HEK293 (cell line): ENCODE measurements at regions not wholly inside any gene's neighbourhood (a gene's known extent, or its start where the extent isn't known, plus 50 kb on each side); places are given as distances from the start of the nearest gene placed in this dataset.

ENCODE experiments used
- CTCF ChIA-PET: fragments of 350-600 bp; formaldehyde crosslinking; extraction: SDS; loops from one replicate; lab custom pipeline; 2021; ENCODE audit warnings: antibody characterized with exemption; lab: Yijun Ruan, JAX
- POLR2A ChIA-PET: fragments of 300-600 bp; formaldehyde crosslinking; extraction: SDS; loops from one replicate; lab custom pipeline; 2020; ENCODE audit warnings: antibody characterized with exemption, inconsistent platforms; lab: Yijun Ruan, JAX
- H3K27ac ChIP-seq: fragments of 200-500 bp; sonication (Bioruptor generic); 2 replicates; pipeline ENCODE4 v1.5.1; 2014; ENCODE audit warnings: low read depth, low read length, control low read depth, inconsistent platforms; ENCODE audit errors: extremely low read depth
- H3K36me3 ChIP-seq, 2 experiments: fragments of 200-500 bp in 1 of 2; sonication (Bioruptor generic) in 1 of 2; 1 replicate in 1 of 2; 2 replicates in 1 of 2; pipeline ENCODE4 v1.5.1; 2014 to 2017; ENCODE audit warnings: inconsistent platforms in 2 of 2, low read length in 2 of 2; ENCODE audit not compliant: control insufficient read depth in 2 of 2, insufficient read depth in 1 of 2
- H3K4me1 ChIP-seq: fragments of 200-500 bp; sonication (Bioruptor generic); 2 replicates; pipeline ENCODE4 v1.5.1; 2014; ENCODE audit warnings: mild to moderate bottlenecking, low read length, inconsistent platforms; ENCODE audit not compliant: control insufficient read depth, insufficient read depth
- H3K4me3 ChIP-seq: 2 replicates; pipeline ENCODE4 v1.5.1; 2011; ENCODE audit warnings: low read depth, mild to moderate bottlenecking, control low read depth, low read length, moderate library complexity
- H3K9me3 ChIP-seq: fragments of 200-500 bp; sonication (Bioruptor generic); 2 replicates; pipeline ENCODE4 v1.5.1; 2014; ENCODE audit warnings: low read depth, low read length, inconsistent platforms; ENCODE audit not compliant: control insufficient read depth, insufficient read depth
- SCRT2 ChIP-seq: fragments of 450-650 bp; formaldehyde crosslinking; IDR thresholded peaks from 2 replicates; pipeline ENCODE4 v1.5.1; 2016; ENCODE audit warnings: missing biosample characterization, missing genetic modification characterization
- SETDB1 ChIP-seq: IDR thresholded peaks from one replicate; pipeline ENCODE4 v1.6.1; 2017; ENCODE audit warnings: mild to moderate bottlenecking, low read length, moderate library complexity, mixed read lengths; ENCODE audit not compliant: insufficient read length
- YY1 ChIP-seq: fragments of 450-650 bp; formaldehyde crosslinking; IDR thresholded peaks from 2 replicates; pipeline ENCODE4 v1.5.1; 2018; ENCODE audit warnings: missing biosample characterization, missing genetic modification characterization
- ZEB2 ChIP-seq: fragments of 450-650 bp; formaldehyde crosslinking; IDR thresholded peaks from 2 replicates; pipeline ENCODE4 v1.5.1; 2016; ENCODE audit warnings: missing biosample characterization, missing genetic modification characterization
- ZNF148 ChIP-seq: fragments of 450-650 bp; formaldehyde crosslinking; IDR thresholded peaks from 2 replicates; pipeline ENCODE4 v1.5.0; 2017; ENCODE audit warnings: missing biosample characterization, missing genetic modification characterization, borderline replicate concordance
- ZNF169 ChIP-seq: fragments of 450-650 bp; formaldehyde crosslinking; IDR thresholded peaks from 2 replicates; pipeline ENCODE4 v1.5.1; 2016; ENCODE audit warnings: missing biosample characterization, missing genetic modification characterization
- ZNF223 ChIP-seq: fragments of 450-650 bp; formaldehyde crosslinking; IDR thresholded peaks from 2 replicates; pipeline ENCODE4 v1.5.1; 2016; ENCODE audit warnings: missing biosample characterization, missing genetic modification characterization
- ZNF24 ChIP-seq: fragments of 450-650 bp; formaldehyde crosslinking; IDR thresholded peaks from 2 replicates; pipeline ENCODE4 v1.5.1; 2016; ENCODE audit warnings: missing biosample characterization, missing genetic modification characterization
- ZNF26 ChIP-seq: fragments of 450-650 bp; formaldehyde crosslinking; IDR thresholded peaks from 2 replicates; pipeline ENCODE4 v1.5.1; 2016; ENCODE audit warnings: missing biosample characterization, missing genetic modification characterization
- ZNF280C ChIP-seq: fragments of 450-650 bp; formaldehyde crosslinking; IDR thresholded peaks from 2 replicates; pipeline ENCODE4 v1.5.1; 2016; ENCODE audit warnings: missing biosample characterization, missing genetic modification characterization
- ZNF391 ChIP-seq: fragments of 450-650 bp; formaldehyde crosslinking; IDR thresholded peaks from 2 replicates; pipeline ENCODE4 v1.5.1; 2016; ENCODE audit warnings: low read depth, missing biosample characterization, missing genetic modification characterization, borderline replicate concordance
- ZNF423 ChIP-seq: fragments of 450-650 bp; formaldehyde crosslinking; IDR thresholded peaks from 2 replicates; pipeline ENCODE4 v1.5.1; 2016; ENCODE audit warnings: missing biosample characterization, missing genetic modification characterization
- ZNF473 ChIP-seq: fragments of 450-650 bp; formaldehyde crosslinking; IDR thresholded peaks from 2 replicates; pipeline ENCODE4 v1.5.1; 2017; ENCODE audit warnings: missing biosample characterization, missing genetic modification characterization
- ZNF518A ChIP-seq: fragments of 450-650 bp; formaldehyde crosslinking; conservative IDR thresholded peaks from 2 replicates; pipeline ENCODE4 v1.5.1; 2016; ENCODE audit warnings: low read depth, missing biosample characterization, missing genetic modification characterization
- ZNF621 ChIP-seq: fragments of 450-650 bp; formaldehyde crosslinking; IDR thresholded peaks from 2 replicates; pipeline ENCODE4 v1.5.1; 2017; ENCODE audit warnings: missing biosample characterization, missing genetic modification characterization
- ZNF660 ChIP-seq: fragments of 450-650 bp; IDR thresholded peaks from 2 replicates; pipeline ENCODE4 v1.5.1; 2018; ENCODE audit warnings: missing biosample characterization, mild to moderate bottlenecking, missing genetic modification characterization
- ZSCAN4 ChIP-seq: fragments of 450-650 bp; formaldehyde crosslinking; IDR thresholded peaks from 2 replicates; pipeline ENCODE4 v1.5.1; 2017; ENCODE audit warnings: missing biosample characterization, missing genetic modification characterization
- TF ChIP-seq, protein P1 (sequence below): fragments of 450-650 bp; formaldehyde crosslinking; IDR thresholded peaks from 2 replicates; pipeline ENCODE4 v1.5.1; 2016; ENCODE audit warnings: missing biosample characterization, missing genetic modification characterization, low read depth
- TF ChIP-seq, protein P2 (sequence below): fragments of 450-650 bp; formaldehyde crosslinking; IDR thresholded peaks from 2 replicates; pipeline ENCODE4 v1.5.1; 2016; ENCODE audit warnings: missing biosample characterization, missing genetic modification characterization, borderline replicate concordance

DNA sequence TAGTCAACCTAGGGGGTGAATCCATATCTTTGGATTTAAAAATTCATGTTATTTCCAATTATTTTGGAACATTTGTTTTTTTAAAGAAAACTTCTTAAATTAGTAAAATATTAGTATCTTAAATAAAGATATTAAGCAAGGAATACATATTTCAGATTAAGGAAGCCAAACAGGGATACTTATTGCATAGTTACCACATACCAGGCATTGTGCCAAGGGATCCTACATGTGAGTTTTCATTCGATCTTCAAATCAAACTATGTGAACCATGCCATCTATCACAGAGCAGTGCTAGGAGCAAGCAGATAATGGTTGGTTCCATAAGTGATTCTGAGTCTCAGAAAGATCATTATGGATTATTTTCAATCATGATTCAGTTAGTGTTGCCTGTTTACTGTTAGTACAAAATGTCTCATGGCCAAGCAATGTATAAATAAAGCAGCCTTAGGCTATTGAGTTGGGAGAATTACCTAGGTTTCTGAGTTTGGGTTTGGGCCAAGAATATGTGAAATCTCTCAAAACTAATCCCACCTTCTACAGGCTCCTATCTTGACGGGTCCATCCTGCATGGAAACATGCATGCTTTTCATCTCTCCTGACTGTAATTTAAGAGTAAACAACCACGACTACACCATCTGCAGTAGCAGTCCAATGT is 176.7 kb downstream of the NPFFR2 start (continued):
- no peak for TF ChIP-seq ZNF423 (tag by site-specific recombination)
- TF ChIP-seq ZNF280C (tag by site-specific recombination): no peak
- TF ChIP-seq YY1 (tag by site-specific recombination): no peak
- no peak for TF ChIP-seq SCRT2 (tag by site-specific recombination)

GRCh38 chr4:72209600-72209999 is 177.8 kb downstream of the NPFFR2 start:
- Histone ChIP-seq H3K4me3 (no peak overlapping the region), H3K4me1 (no peaks in the 10 kb centered on the region), H3K9me3 (no peaks in the 10 kb centered on the region)
- no peak for TF ChIP-seq ZNF518A (tag by site-specific recombination)
- no peak for TF ChIP-seq ZSCAN4 (tag by site-specific recombination)
- no peak for TF ChIP-seq ZNF660 (tag by site-specific recombination)
- no peak for TF ChIP-seq ZNF24 (tag by site-specific recombination)
- TF ChIP-seq ZNF169 (tag by site-specific recombination): no peak
- TF ChIP-seq ZNF26: no peak
- TF ChIP-seq ZNF148 (tag by site-specific recombination): no peak
- TF ChIP-seq ZEB2 (tag by site-specific recombination): no peak
- TF ChIP-seq, protein P1, sequence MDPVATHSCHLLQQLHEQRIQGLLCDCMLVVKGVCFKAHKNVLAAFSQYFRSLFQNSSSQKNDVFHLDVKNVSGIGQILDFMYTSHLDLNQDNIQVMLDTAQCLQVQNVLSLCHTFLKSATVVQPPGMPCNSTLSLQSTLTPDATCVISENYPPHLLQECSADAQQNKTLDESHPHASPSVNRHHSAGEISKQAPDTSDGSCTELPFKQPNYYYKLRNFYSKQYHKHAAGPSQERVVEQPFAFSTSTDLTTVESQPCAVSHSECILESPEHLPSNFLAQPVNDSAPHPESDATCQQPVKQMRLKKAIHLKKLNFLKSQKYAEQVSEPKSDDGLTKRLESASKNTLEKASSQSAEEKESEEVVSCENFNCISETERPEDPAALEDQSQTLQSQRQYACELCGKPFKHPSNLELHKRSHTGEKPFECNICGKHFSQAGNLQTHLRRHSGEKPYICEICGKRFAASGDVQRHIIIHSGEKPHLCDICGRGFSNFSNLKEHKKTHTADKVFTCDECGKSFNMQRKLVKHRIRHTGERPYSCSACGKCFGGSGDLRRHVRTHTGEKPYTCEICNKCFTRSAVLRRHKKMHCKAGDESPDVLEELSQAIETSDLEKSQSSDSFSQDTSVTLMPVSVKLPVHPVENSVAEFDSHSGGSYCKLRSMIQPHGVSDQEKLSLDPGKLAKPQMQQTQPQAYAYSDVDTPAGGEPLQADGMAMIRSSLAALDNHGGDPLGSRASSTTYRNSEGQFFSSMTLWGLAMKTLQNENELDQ (tag by site-specific recombination): no peak
- no peak for TF ChIP-seq ZNF223 (tag by site-specific recombination)
- TF ChIP-seq ZNF621 (tag by site-specific recombination): no peak
- no peak for TF ChIP-seq SETDB1
- no peak for TF ChIP-seq ZNF391 (tag by site-specific recombination)
- TF ChIP-seq, protein P2, sequence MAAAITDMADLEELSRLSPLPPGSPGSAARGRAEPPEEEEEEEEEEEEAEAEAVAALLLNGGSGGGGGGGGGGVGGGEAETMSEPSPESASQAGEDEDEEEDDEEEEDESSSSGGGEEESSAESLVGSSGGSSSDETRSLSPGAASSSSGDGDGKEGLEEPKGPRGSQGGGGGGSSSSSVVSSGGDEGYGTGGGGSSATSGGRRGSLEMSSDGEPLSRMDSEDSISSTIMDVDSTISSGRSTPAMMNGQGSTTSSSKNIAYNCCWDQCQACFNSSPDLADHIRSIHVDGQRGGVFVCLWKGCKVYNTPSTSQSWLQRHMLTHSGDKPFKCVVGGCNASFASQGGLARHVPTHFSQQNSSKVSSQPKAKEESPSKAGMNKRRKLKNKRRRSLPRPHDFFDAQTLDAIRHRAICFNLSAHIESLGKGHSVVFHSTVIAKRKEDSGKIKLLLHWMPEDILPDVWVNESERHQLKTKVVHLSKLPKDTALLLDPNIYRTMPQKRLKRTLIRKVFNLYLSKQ (tag by site-specific recombination): no peak
- no peak for TF ChIP-seq ZNF473 (tag by site-specific recombination)
- TF ChIP-seq, all 188 proteins: peak for 0
- POLR2A ChIA-PET: no interaction called here
- H3K36me3 ChIP-seq: no peaks in the 10 kb centered on the region
- CTCF ChIA-PET: interaction anchor here (0.6 to 0.7 kb wide), 2 partner anchors 286 to 1259 kb away, joined by 3 to 4 read pairs; no protein-coding TSS in a partner anchor
- no peak overlapping the region for H3K27ac ChIP-seq
